Neural cell (in vitro differentiated cells): ENCODE measurements at regions not wholly inside any gene's neighbourhood (a gene's known extent, or its start where the extent isn't known, plus 50 kb on each side); places are given as distances from the start of the nearest gene placed in this dataset.

Experiments used
- H2AFZ ChIP-seq: fragments of 200-600, 300-800 bp; sonication (generic), shearing (Covaris generic); 2 replicates; pipeline ENCODE4 v1.6.0; 2014; ENCODE audit warnings: low read depth, mild to moderate bottlenecking, antibody characterized with exemption, low read length, moderate library complexity
- H3F3A ChIP-seq: fragments of 200-600 bp; shearing (Covaris generic); 2 replicates; pipeline ENCODE4 v1.6.1; 2016; ENCODE audit warnings: mild to moderate bottlenecking, moderate library complexity, mixed read lengths, antibody characterized with exemption, low read length; ENCODE audit not compliant: insufficient read depth, poor library complexity, severe bottlenecking
- H3K27ac ChIP-seq: fragments of 200-600, 300-800 bp; sonication (generic), shearing (Covaris generic); 2 replicates; pipeline ENCODE4 v1.5.1; 2014; ENCODE audit warnings: mild to moderate bottlenecking, low read length, moderate library complexity
- H3K27me3 ChIP-seq: fragments of 300-800, 200-600 bp; sonication (generic), shearing (Covaris generic); 2 replicates; pipeline ENCODE4 v1.6.0; 2014; ENCODE audit warnings: mild to moderate bottlenecking, low read depth, low read length, moderate library complexity; ENCODE audit not compliant: insufficient read depth
- H3K36me3 ChIP-seq: fragments of 300-800, 200-600 bp; sonication (generic), shearing (Covaris generic); 2 replicates; pipeline ENCODE4 v1.5.1; 2014; ENCODE audit warnings: mild to moderate bottlenecking, antibody characterized with exemption, low read length, moderate library complexity; ENCODE audit not compliant: insufficient read depth
- H3K4me2 ChIP-seq: fragments of 300-800, 200-600 bp; sonication (generic), shearing (Covaris generic); 2 replicates; pipeline ENCODE4 v1.6.0; 2014; ENCODE audit warnings: mild to moderate bottlenecking, low read length
- H3K4me3 ChIP-seq: fragments of 300-800, 200-600 bp; sonication (generic), shearing (Covaris generic); 2 replicates; pipeline ENCODE4 v1.5.1; 2014; ENCODE audit warnings: mild to moderate bottlenecking, low read length, moderate library complexity
- H3K79me2 ChIP-seq: fragments of 200-600 bp; shearing (Covaris generic); replicated peaks from 2 replicates; pipeline ENCODE4 v1.6.0; 2014; ENCODE audit warnings: mild to moderate bottlenecking, low read length, moderate library complexity; ENCODE audit not compliant: insufficient read depth
- H3K9ac ChIP-seq: fragments of 300-800, 200-600 bp; sonication (generic), shearing (Covaris generic); 2 replicates; pipeline ENCODE4 v1.6.1; 2016; ENCODE audit warnings: mild to moderate bottlenecking, low read length, mixed read lengths
- H3K9me2 ChIP-seq: fragments of 200-600 bp; shearing (Covaris generic); 2 replicates; pipeline ENCODE4 v1.6.1; 2016; ENCODE audit warnings: mild to moderate bottlenecking, low read length, mixed read lengths; ENCODE audit not compliant: insufficient read depth
- H3K9me3 ChIP-seq: fragments of 200-600, 300-800 bp; sonication (generic), shearing (Covaris generic); 2 replicates; pipeline ENCODE4 v1.6.1; 2016; ENCODE audit warnings: mild to moderate bottlenecking, mixed run types, low read length, moderate library complexity, mixed read lengths
- H4K20me1 ChIP-seq: fragments of 200-600 bp; shearing (Covaris generic); 2 replicates; pipeline ENCODE4 v1.6.1; 2016; ENCODE audit warnings: mild to moderate bottlenecking, mixed run types; ENCODE audit not compliant: insufficient read depth
- EP300 ChIP-seq: fragments of 450-650 bp; conservative IDR thresholded peaks from 2 replicates; pipeline ENCODE4 v1.6.1; 2014; ENCODE audit warnings: antibody characterized with exemption, mild to moderate bottlenecking, moderate library complexity; ENCODE audit not compliant: poor library complexity, severe bottlenecking
- EZH2 ChIP-seq: fragments of 200-600, 300-800 bp; shearing (Covaris generic), sonication (generic); IDR thresholded peaks from 2 replicates; pipeline ENCODE4 v1.6.1; 2014; ENCODE audit warnings: antibody characterized with exemption, low read length, borderline replicate concordance, mild to moderate bottlenecking; ENCODE audit not compliant: insufficient read depth, poor library complexity, severe bottlenecking
- MXI1 ChIP-seq: fragments of 450-650 bp; conservative IDR thresholded peaks from 2 replicates; pipeline ENCODE4 v1.6.1; 2014; ENCODE audit warnings: antibody characterized with exemption, mild to moderate bottlenecking; ENCODE audit not compliant: poor library complexity, severe bottlenecking
- POLR2AphosphoS5 ChIP-seq: IDR thresholded peaks from 2 replicates; pipeline ENCODE4 v1.6.1; 2012
- RAD21 ChIP-seq: fragments of 450-650 bp; conservative IDR thresholded peaks from 2 replicates; pipeline ENCODE4 v1.6.1; 2014; ENCODE audit warnings: antibody characterized with exemption, mild to moderate bottlenecking, moderate library complexity
- SMC3 ChIP-seq: fragments of 450-650 bp; conservative IDR thresholded peaks from 2 replicates; pipeline ENCODE4 v1.6.1; 2014; ENCODE audit warnings: antibody characterized with exemption, mild to moderate bottlenecking, moderate library complexity; ENCODE audit not compliant: poor library complexity
- TAF1 ChIP-seq: IDR thresholded peaks from 2 replicates; pipeline ENCODE4 v1.6.1; 2012; ENCODE audit warnings: low read depth
- TF ChIP-seq, protein P1 (sequence below): IDR thresholded peaks from 2 replicates; pipeline ENCODE4 v1.6.1; 2012; ENCODE audit warnings: borderline replicate concordance
- TF ChIP-seq, protein P2 (sequence below): fragments of 450-650 bp; IDR thresholded peaks from 2 replicates; pipeline ENCODE4 v1.5.1; 2014; ENCODE audit warnings: antibody characterized with exemption, mild to moderate bottlenecking, moderate library complexity; ENCODE audit not compliant: poor library complexity, severe bottlenecking

DNA sequence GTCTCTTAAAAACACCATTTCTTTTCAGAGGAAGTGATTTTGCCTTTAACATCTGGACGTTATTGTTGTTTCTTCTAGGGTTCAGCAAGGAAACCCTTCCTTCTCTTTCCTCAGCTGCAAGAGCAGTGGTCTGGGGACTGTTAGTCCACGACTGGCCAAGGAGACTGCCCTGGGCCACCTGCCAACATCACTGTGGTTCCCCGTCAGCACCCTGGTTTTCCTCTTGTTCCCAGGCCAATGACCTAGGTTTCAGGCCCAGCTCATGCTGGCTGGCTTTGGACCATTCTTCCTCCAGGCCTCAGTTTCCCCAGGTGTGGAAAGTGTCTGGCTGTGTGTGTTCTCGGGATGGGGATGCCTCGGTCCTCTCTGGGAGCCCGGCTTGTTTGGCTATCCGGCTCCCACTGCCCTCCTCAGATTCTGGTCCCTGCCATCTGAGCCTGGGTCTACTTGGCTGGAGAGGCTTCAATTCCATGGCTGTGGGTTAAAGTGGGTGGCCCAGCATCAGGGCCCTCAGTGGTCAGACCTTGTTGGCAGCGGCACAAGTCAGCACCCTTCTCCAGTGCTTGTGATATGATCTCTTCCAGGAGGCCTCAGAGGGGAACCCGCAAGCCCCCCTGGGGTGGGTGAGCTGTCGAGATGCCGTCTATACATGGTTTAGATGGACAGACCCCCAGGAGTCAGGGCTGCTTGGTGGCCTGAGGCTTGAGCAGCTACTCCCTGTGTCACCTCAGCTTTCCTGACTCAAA is 234.3 kb upstream of the HS6ST1 start:
- Histone ChIP-seq H3K36me3 (no peaks in the 10 kb centered on the region), H3K27me3 (no peaks in the 10 kb centered on the region), H2AFZ (no peak overlapping the region), H3K27ac (no peak overlapping the region), H3K4me3 (no peak overlapping the region), H3F3A (no peaks in the 10 kb centered on the region), H3K9me2 (no peaks in the 10 kb centered on the region), H3K9me3 (no peaks in the 10 kb centered on the region), H4K20me1 (no peaks in the 10 kb centered on the region), H3K4me2 (no peak overlapping the region), H3K79me2 (no peaks in the 10 kb centered on the region), H3K9ac (no peak overlapping the region)
- TF ChIP-seq EP300 (no peak), POLR2AphosphoS5 (no peak), TAF1 (no peak), SMC3 (no peak), EZH2 (no peak), MXI1 (no peak), RAD21 (no peak)
- TF ChIP-seq, protein P1, sequence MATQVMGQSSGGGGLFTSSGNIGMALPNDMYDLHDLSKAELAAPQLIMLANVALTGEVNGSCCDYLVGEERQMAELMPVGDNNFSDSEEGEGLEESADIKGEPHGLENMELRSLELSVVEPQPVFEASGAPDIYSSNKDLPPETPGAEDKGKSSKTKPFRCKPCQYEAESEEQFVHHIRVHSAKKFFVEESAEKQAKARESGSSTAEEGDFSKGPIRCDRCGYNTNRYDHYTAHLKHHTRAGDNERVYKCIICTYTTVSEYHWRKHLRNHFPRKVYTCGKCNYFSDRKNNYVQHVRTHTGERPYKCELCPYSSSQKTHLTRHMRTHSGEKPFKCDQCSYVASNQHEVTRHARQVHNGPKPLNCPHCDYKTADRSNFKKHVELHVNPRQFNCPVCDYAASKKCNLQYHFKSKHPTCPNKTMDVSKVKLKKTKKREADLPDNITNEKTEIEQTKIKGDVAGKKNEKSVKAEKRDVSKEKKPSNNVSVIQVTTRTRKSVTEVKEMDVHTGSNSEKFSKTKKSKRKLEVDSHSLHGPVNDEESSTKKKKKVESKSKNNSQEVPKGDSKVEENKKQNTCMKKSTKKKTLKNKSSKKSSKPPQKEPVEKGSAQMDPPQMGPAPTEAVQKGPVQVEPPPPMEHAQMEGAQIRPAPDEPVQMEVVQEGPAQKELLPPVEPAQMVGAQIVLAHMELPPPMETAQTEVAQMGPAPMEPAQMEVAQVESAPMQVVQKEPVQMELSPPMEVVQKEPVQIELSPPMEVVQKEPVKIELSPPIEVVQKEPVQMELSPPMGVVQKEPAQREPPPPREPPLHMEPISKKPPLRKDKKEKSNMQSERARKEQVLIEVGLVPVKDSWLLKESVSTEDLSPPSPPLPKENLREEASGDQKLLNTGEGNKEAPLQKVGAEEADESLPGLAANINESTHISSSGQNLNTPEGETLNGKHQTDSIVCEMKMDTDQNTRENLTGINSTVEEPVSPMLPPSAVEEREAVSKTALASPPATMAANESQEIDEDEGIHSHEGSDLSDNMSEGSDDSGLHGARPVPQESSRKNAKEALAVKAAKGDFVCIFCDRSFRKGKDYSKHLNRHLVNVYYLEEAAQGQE: no peak
- TF ChIP-seq, protein P2, sequence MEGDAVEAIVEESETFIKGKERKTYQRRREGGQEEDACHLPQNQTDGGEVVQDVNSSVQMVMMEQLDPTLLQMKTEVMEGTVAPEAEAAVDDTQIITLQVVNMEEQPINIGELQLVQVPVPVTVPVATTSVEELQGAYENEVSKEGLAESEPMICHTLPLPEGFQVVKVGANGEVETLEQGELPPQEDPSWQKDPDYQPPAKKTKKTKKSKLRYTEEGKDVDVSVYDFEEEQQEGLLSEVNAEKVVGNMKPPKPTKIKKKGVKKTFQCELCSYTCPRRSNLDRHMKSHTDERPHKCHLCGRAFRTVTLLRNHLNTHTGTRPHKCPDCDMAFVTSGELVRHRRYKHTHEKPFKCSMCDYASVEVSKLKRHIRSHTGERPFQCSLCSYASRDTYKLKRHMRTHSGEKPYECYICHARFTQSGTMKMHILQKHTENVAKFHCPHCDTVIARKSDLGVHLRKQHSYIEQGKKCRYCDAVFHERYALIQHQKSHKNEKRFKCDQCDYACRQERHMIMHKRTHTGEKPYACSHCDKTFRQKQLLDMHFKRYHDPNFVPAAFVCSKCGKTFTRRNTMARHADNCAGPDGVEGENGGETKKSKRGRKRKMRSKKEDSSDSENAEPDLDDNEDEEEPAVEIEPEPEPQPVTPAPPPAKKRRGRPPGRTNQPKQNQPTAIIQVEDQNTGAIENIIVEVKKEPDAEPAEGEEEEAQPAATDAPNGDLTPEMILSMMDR: no peak

DNA sequence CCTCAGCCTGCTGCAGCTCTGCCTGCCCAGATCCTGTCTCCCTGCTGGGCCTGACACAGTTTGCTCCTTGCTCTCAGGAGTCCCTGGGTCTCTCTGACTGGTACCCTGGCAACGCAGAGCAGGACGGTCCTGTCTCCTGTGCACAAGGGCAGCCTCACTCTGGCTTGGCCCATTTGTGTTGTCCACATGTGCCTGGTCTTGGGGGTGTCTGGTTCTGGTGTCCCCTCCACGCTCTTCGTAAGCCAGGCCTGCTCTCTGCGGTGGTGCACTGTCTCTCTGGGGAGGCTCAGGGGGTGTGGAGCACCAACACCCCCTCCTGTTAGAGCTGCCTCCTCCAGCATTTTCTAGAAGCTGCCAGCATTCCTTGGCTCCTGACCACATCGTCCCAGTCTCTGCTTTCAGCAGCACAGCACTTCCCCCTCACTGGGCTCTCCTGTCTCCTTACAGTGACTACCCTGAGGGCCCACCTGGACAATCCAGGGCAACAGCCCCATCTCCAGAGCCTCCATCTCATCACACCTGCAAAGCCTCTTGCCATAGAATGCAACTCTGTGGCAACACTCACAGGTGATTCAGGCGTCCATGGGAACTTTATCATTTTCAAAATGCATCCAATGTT is 235.6 kb upstream of the HS6ST1 start:
- H3K4me3 ChIP-seq: no peak overlapping the region
- no peaks in the 10 kb centered on the region for H3K36me3 ChIP-seq
- no peaks in the 10 kb centered on the region for H4K20me1 ChIP-seq
- H3K27ac ChIP-seq: no peak overlapping the region
- no peaks in the 10 kb centered on the region for H3K27me3 ChIP-seq
- TF ChIP-seq POLR2AphosphoS5: no peak
- H3F3A ChIP-seq: no peaks in the 10 kb centered on the region
- H3K9me3 ChIP-seq: no peaks in the 10 kb centered on the region
- no peaks in the 10 kb centered on the region for H3K9me2 ChIP-seq
- no peak overlapping the region for H3K4me2 ChIP-seq
- H2AFZ ChIP-seq: no peak overlapping the region
- H3K79me2 ChIP-seq: no peaks in the 10 kb centered on the region
- H3K9ac ChIP-seq: no peak overlapping the region
